ENCODE measurements at regions not wholly inside any gene's neighbourhood (a gene's known extent, or its start where the extent isn't known, plus 50 kb on each side); places are given as distances from the start of the nearest gene placed in this dataset.
A peak's percentile ranks its signal among the peaks of the same experiment; 100 is the strongest.
"Not testable (repeated sequence)": the region's sequence is repeated elsewhere in the genome, so short reads cannot be mapped to it uniquely, and the experiment has no call there.

- DNase-seq: not testable (repeated sequence)
These were observed 445.1 kb upstream of the CFAP20DC start for GRCh38 chr3:59494969-59495368.

DNA sequence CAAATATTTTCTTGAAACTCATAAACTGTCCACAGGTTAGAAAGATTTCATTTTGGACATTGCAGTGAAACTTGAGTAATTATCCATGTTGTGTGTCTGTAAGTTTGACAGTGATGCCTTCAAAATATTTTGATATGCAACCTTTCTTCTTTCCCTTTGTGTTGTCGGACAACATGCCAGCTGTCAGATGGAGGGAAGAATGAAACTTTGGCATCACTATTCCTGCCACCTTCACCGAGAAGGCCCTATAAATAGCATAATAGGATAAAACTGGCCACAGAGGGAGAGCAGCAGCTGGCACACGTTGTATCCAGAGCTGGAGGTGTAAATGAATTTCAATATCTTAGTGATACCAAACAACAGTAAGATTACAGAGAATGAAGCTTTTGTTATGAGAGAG, 436.7 kb upstream of the CFAP20DC start:
- DNase-seq: no peak

GRCh38 chr3:59483191-59483590, 433.4 kb upstream of the CFAP20DC start:
- no peak for DNase-seq

DNA sequence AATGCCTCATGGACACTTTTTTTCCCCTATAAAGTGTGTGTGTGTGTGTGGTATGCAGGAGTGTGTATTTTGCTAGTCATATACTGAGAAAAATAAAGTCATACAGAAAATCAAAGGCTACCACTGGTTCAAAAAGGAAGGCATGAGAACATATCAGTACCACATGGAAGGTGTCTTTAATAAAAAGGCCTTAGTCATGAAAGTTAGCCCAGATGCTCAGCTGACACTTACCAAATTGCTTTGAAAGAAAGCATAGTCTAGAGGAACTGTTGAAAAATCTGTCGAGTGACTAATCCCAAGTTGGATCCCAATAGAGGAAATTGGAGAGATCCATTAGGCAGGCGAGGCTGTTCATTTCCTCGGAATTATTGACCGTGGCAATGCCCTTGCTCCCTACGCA, 432.9 kb upstream of the CFAP20DC start:
- no peak for DNase-seq

DNA sequence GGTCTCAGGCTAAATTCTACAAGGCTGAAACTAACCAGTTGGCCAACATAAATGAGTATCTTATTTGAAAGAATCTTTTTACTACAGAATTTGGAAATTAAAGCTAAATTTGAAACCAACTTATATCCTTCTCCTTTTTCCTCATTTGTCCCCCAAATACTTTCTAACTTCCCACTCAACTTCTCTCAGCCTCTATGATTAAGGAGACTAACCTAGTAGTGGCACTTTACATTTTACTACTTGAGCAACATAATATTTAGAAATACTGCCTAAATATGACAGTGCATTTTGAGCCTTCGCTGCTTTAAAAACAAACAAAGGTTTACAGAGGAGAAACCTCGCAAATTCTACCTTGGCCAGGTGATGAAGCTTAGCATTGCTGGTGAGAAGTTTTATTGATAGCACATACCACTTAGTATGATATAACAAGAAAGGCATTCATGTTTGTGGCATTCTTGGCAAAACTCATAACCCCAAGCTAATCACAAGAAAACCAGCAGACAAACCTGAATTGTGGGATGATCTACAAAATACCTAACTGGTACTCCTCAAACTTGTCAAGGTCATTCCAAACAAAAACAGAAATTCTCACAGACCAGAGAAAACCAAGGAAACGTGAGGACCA, 432.1 kb upstream of the CFAP20DC start:
- DNase-seq: no peak

- DNase-seq: no peak
These were observed 430.7 kb upstream of the CFAP20DC start for GRCh38 chr3:59480486-59480995.

DNA sequence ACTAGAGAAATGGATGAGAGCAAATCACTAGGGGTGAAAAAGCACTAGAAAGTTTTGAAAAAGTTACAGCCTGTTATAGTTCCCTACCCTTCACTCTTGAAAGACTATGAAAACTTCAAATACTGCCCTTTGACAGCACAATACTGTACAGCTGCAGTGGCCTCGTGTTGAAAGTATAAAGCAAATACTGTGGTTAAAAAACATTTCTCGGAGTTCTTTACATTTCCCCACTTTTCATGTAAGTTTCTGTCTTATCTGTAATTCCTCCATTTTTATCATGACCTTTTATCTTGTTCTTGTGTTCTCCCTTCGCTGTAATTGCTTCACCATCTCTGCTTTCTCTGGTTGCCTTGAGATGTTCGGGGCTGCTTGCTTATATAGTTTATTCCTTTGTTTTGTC, 423.8 kb upstream of the CFAP20DC start:
- no peak for DNase-seq

DNA sequence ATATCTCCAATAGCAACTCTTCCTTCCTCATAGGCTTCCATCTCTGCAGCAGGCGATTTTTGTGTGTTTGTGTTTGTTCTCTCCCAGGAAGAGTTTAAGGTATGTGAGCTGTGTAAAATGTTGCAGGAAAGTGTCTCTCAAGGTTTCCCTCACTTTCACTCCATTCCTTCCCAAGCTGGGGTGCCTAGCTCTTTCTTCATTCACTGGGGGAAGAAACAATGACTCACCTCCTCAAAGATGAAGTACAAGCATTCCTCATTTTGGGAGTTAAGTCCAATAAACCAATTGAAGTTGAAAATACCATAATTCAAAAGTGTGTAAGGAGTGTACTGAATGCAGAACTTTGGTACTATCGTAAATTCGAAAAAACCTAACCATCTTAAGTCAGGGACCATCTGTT, 422.7 kb upstream of the CFAP20DC start:
- no peak for DNase-seq

DNA sequence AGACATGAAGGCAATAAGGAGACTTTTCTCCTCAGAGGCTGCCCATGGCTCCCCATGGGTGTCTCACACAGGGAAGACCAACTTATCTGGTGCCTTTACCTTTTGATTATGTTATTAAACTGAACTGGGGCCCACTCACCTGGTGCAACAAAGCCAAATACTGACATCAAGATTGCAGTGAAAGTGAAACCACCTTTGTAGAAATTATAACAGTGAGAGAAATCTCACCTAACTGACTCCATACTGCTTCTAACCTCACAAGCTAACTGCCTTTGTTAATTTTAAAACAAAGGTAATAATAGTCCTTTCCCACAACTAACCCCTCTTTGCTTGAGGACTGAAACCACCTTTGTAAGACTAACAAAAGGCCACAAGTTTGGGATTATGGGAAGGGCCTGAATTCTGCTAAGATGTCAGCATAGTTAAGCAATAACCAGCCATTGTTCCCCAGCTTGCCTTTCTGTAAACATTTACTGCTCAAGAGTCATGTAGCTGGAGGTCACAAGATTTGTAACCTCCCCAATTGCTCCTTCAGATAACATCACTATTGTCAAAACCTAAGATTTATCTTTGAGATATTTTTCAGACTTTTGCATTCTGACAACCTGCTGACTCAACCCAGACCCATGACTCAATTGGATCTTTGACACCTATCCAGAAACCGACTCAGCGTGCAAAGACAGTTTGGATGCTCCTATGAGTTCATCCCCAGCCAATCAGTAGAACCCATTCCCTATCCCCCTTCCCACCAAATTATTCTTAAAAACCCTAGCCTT, 420.3 kb upstream of the CFAP20DC start:
- no peak for DNase-seq

DNA sequence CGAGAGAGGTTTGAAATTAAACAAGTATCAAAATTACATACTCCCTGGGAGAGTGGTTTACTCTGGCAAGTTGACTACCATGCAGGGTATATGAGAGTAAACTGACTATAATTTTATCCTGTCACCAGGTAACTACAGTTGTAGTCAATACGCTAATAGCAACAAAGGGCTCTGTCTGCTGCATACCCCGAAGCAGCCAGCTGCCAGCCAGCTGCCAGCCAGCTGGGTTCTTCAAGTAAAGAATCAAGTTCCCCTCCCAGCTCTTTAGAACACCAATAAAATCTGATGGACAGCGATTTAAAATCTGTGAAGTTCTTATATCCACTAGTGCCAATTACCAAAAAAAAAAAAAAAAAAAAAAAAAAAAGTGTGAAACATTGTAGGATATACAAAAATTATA, 417.7 kb upstream of the CFAP20DC start:
- DNase-seq: no peak

- DNase-seq: no peak
These were observed 414.4 kb upstream of the CFAP20DC start for GRCh38 chr3:59464187-59464586.

DNA sequence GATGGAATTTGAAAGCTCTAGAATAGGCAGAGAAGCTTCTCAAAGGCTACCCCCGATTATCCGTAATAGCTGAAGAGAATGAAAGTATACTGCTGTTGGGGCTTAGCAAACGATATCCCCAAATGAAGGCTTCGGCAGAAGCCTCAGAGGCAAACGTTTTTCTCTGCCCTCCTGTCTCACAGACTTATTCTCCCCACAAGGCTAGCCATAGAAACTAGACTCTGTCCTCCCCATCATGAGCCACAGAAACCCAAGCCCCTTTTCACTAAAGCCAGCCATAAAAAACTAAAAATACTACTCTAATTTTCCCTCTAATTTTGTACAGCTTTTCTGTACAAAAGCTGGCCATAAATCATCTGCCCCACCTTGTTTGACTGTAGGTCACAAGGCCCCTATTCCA, 413.4 kb upstream of the CFAP20DC start:
- DNase-seq: no peak

- no peak for DNase-seq
These were observed 410.2 kb upstream of the CFAP20DC start for GRCh38 chr3:59460068-59460467.

DNA sequence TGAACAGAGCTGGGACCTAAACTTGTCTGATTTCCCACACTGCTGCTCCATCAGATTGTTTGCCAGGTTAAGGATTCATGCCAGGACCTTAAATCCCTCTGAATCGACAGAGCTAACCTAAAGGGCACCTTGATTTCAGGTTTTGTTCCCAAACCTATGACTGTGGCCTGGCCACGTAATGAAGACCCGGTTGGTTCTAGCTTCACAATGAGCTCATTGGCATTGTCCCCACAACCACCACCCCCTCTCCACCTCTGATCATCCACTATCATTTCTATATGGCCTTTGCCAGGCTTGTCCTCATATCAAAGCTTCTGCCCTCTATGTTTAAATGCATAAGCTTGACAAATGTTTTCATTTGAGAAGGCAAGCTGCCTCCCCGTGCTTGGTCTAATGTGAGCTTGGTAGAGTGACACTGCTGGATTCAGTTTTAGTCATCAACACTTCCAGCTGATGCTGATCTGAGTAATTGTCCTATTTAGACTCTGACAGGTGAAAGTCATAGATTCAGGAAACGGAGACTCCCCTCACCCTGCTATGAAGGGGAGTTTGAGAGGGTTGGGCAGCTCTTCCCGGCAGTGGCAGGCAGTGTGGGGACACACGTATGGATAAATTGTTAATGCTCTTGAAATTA, 407.1 kb upstream of the CFAP20DC start:
- no peak for DNase-seq

GRCh38 chr3:59451800-59452746, 402.2 kb upstream of the CFAP20DC start:
- DNase-seq: no peak

DNA sequence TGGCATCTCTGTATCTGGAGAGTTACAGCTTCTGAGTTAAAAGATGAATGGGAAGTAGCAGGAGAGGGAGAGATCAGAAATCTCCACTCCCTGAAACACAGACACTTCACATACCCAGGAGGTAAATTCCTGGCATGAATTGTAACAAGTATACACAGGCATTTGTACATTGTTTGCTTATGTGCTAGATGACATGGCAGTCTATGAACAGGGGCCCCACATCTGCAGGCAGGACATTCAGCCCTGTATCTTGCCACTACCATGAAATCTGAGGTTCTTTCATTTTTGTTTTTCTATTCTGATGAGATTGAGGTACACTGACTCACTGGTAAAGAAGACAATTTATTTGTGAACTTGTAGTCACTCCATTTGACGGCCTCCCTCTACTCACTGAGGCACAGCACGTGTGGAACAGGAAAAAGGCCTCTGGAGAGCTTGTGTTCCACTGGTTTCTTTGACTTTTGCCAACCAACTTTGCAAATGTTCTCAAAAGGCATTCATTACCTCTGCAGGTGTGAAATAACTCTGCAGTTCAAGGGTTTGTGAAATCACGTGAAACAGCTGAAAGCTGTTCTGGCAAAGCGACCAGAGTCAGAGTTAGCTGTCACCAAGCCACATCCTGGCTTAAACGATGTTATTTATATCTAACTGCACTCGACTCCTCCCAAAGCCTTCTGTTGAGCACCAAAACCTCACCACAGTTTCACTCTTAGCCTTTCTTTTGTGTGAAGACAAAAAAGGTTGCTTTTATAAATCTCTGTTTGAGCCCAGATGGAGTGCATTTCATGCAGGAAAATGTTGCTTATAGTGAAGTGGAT, 401.3 kb upstream of the CFAP20DC start:
- peak; percentile 75 for DNase-seq

DNA sequence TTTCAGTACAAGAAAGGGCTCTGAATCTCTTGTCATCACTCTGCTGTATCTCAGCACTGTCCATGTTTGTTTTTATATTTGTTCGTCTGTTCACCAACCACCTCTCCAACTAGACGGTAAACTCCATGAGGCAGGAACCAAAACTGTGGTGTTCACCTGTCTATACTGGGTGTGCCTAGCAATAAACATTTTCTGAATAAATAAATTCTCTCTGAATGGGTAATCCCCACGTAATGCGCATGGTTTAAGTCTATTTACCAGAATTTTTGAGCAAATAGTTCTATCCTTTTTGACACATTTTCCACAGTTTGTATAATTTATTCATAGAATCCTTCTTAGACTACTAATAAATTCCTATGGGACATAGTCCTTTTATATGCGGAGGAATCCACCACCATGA, 400.6 kb upstream of the CFAP20DC start:
- no peak for DNase-seq

GRCh38 chr3:59446775-59447465, 397.1 kb upstream of the CFAP20DC start:
- no peak for DNase-seq

DNA sequence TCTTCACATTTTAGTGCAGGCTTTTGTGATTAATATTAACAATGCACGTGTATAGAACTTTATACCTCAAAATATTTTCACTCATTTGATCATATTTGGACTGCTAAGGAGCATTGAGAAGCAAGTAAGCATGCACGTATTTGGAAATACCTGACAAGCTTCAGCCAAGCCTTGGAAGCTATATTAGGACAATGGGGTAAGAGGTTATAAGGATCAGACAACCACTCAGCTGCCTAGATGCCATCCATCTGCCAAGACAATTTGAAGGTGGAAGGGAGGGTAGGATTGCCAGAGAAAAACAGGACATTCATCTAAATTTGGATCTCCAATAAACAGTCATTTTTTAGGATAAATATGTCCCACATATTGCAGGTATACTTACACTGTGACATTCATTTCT, 394.9 kb upstream of the CFAP20DC start:
- no peak for DNase-seq

DNA sequence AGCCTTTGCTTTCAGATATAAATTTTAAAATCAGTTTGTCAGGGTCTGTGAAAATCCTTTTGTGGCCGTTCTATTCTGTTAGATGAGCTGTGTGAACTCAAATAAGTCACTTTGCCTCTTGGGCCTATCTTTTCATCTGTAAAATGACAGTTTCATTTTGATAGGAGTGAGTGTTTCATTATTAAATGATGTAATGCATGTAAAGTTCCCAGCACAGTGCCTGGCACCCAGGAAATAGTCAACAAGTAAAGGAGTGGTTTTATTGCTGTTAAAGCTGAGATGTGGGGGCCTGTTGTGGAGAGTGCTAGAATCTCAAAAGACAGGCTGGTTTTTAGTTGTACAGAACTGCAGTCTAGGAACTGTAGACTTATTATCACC, 394.5 kb upstream of the CFAP20DC start:
- DNase-seq: no peak

- DNase-seq: no peak
These were observed 393.9 kb upstream of the CFAP20DC start for GRCh38 chr3:59443618-59444293.

All from activated effector memory CD4-positive, alpha-beta T cell treated with anti-CD3 and anti-CD28 coated beads, Interleukin-2, amount 50 U/mL, for 16 hours (primary cell).